H9 (cell line): ENCODE measurements at regions not wholly inside any gene's neighbourhood (a gene's known extent, or its start where the extent isn't known, plus 50 kb on each side); places are given as distances from the start of the nearest gene placed in this dataset.
A peak's percentile ranks its signal among the peaks of the same experiment; 100 is the strongest.

Experiments
- DNase-seq: peaks from one replicate; pipeline ENCODE4 v3.0.0-alpha.2; 2017
- H2AFZ ChIP-seq: one replicate; pipeline ENCODE4 v1.6.1; 2013; ENCODE audit warnings: mild to moderate bottlenecking, low read length, control low read depth, moderate library complexity
- H2AK5ac ChIP-seq: 2 replicates; pipeline ENCODE4 v1.6.1; 2013; ENCODE audit warnings: low read length, control low read depth, mixed read lengths; ENCODE audit not compliant: insufficient read length
- H2BK120ac ChIP-seq: one replicate; pipeline ENCODE4 v1.6.1; 2013; ENCODE audit warnings: low read depth, mild to moderate bottlenecking, low read length, control low read depth, inconsistent platforms; ENCODE audit not compliant: poor library complexity, severe bottlenecking
- H2BK12ac ChIP-seq: 2 replicates; pipeline ENCODE4 v1.6.1; 2013; ENCODE audit warnings: low read length, control low read depth, mixed read lengths, low read depth; ENCODE audit not compliant: insufficient read length
- H2BK15ac ChIP-seq: 2 replicates; pipeline ENCODE4 v1.6.1; 2013; ENCODE audit warnings: low read depth, low read length, control low read depth
- H2BK20ac ChIP-seq: one replicate; pipeline ENCODE4 v1.6.1; 2013; ENCODE audit warnings: low read depth, mild to moderate bottlenecking, low read length, control low read depth, inconsistent platforms; ENCODE audit not compliant: poor library complexity, severe bottlenecking
- H2BK5ac ChIP-seq: 2 replicates; pipeline ENCODE4 v1.6.1; 2013; ENCODE audit warnings: low read length, control low read depth, mixed read lengths; ENCODE audit not compliant: insufficient read length
- H3K14ac ChIP-seq: 2 replicates; pipeline ENCODE4 v1.6.1; 2013; ENCODE audit warnings: low read length, control low read depth; ENCODE audit not compliant: insufficient read depth
- H3K18ac ChIP-seq: 2 replicates; pipeline ENCODE4 v1.6.1; 2013; ENCODE audit warnings: low read depth, mild to moderate bottlenecking, mixed read lengths, low read length, control low read depth; ENCODE audit not compliant: insufficient read length
- H3K23ac ChIP-seq: 2 replicates; pipeline ENCODE4 v1.6.1; 2013; ENCODE audit warnings: low read length, control low read depth, mixed read lengths, low read depth; ENCODE audit not compliant: insufficient read length
- H3K23me2 ChIP-seq: 2 replicates; pipeline ENCODE4 v1.6.1; 2013; ENCODE audit warnings: low read depth, mild to moderate bottlenecking, mixed read lengths, low read length, control low read depth; ENCODE audit not compliant: insufficient read length, poor library complexity, severe bottlenecking
- H3K27ac ChIP-seq: 2 replicates; pipeline ENCODE4 v1.5.1; 2013; ENCODE audit warnings: low read length, control low read depth, mixed read lengths, low read depth; ENCODE audit not compliant: insufficient read length
- H3K27me3 ChIP-seq: 2 replicates; pipeline ENCODE4 v1.6.1; 2013; ENCODE audit warnings: low read length, control low read depth, inconsistent platforms; ENCODE audit not compliant: insufficient read depth
- H3K4ac ChIP-seq: 2 replicates; pipeline ENCODE4 v1.6.1; 2013; ENCODE audit warnings: low read depth, mild to moderate bottlenecking, control low read depth, inconsistent platforms, low read length, moderate library complexity
- H3K4me1 ChIP-seq: 2 replicates; pipeline ENCODE4 v1.6.1; 2013; ENCODE audit warnings: low read length, control low read depth, inconsistent platforms; ENCODE audit not compliant: insufficient read depth
- H3K4me2 ChIP-seq: 2 replicates; pipeline ENCODE4 v1.6.1; 2013; ENCODE audit warnings: low read length, control low read depth, mixed read lengths; ENCODE audit not compliant: insufficient read length, insufficient read depth
- H3K56ac ChIP-seq: 2 replicates; pipeline ENCODE4 v1.6.1; 2013; ENCODE audit warnings: low read depth, mild to moderate bottlenecking, mixed read lengths, low read length, control low read depth; ENCODE audit not compliant: insufficient read length
- H3K79me1 ChIP-seq: 2 replicates; pipeline ENCODE4 v1.6.1; 2013; ENCODE audit warnings: low read depth, mild to moderate bottlenecking, moderate library complexity, low read length, control low read depth, inconsistent platforms; ENCODE audit not compliant: insufficient read depth, poor library complexity, severe bottlenecking
- H3K79me2 ChIP-seq: 2 replicates; pipeline ENCODE4 v1.6.1; 2013; ENCODE audit warnings: low read length, control low read depth, inconsistent platforms; ENCODE audit not compliant: insufficient read depth
- H3K9ac ChIP-seq: 2 replicates; pipeline ENCODE4 v1.6.1; 2013; ENCODE audit warnings: low read length, control low read depth, mixed read lengths; ENCODE audit not compliant: insufficient read length; ENCODE audit errors: extremely low read depth
- H3K9me3 ChIP-seq: one replicate; pipeline ENCODE4 v1.6.1; 2013; ENCODE audit warnings: low read depth, low read length, inconsistent platforms; ENCODE audit not compliant: control insufficient read depth
- H3T11ph ChIP-seq: one replicate; pipeline ENCODE4 v1.6.1; 2013; ENCODE audit warnings: mild to moderate bottlenecking, low read length, control low read depth, inconsistent platforms
- H4K20me1 ChIP-seq: one replicate; pipeline ENCODE4 v1.6.1; 2013; ENCODE audit not compliant: control insufficient read depth, insufficient read length, insufficient read depth
- H4K5ac ChIP-seq: 2 replicates; pipeline ENCODE4 v1.6.1; 2013; ENCODE audit warnings: low read depth, mild to moderate bottlenecking, mixed read lengths, low read length, control low read depth; ENCODE audit not compliant: insufficient read length
- H4K8ac ChIP-seq: replicated peaks from 2 replicates; pipeline ENCODE4 v1.6.1; 2013; ENCODE audit warnings: low read length, control low read depth, mixed read lengths, low read depth; ENCODE audit not compliant: insufficient read length
- H4K91ac ChIP-seq: 2 replicates; pipeline ENCODE4 v1.6.1; 2013; ENCODE audit warnings: low read depth, mild to moderate bottlenecking, moderate library complexity, mixed read lengths, low read length, control low read depth; ENCODE audit not compliant: insufficient read length
- H3K27ac Mint-ChIP-seq, 3 experiments: 2 replicates in 2 of 3; 3 replicates in 1 of 3; pipeline ENCODE4 v1.8.0; 2020 to 2021; ENCODE audit warnings: mixed read lengths in 3 of 3, mild to moderate bottlenecking in 1 of 3, moderate library complexity in 1 of 3
- H3K27me3 Mint-ChIP-seq: 2 replicates; pipeline ENCODE4 v1.8.0; 2021; ENCODE audit warnings: low read depth, mild to moderate bottlenecking, moderate library complexity, mixed read lengths
- H3K36me3 Mint-ChIP-seq, 3 experiments: 2 replicates in 2 of 3; 3 replicates in 1 of 3; pipeline ENCODE4 v1.8.0; 2020 to 2021; ENCODE audit warnings: low read depth in 3 of 3, mixed read lengths in 3 of 3; ENCODE audit not compliant: insufficient read depth in 1 of 3
- H3K4me1 Mint-ChIP-seq, 2 experiments: 2 replicates each; pipeline ENCODE4 v1.8.0; 2020; ENCODE audit warnings: mixed read lengths in 2 of 2
- H3K4me3 Mint-ChIP-seq, 2 experiments: 2 replicates in 1 of 2; 3 replicates in 1 of 2; pipeline ENCODE4 v1.8.0; 2020 to 2021; ENCODE audit warnings: mild to moderate bottlenecking in 2 of 2, mixed read lengths in 2 of 2, moderate library complexity in 1 of 2
- H3K9me3 Mint-ChIP-seq, 2 experiments: 2 replicates in 1 of 2; 3 replicates in 1 of 2; pipeline ENCODE4 v1.8.0; 2020; ENCODE audit warnings: mild to moderate bottlenecking in 2 of 2, mixed read lengths in 2 of 2, moderate library complexity in 1 of 2
- CTCF ChIP-seq: fragments of 200-600 bp; sonication (generic); conservative IDR thresholded peaks from 3 replicates; pipeline ENCODE4 v1.8.0; 2021; ENCODE audit warnings: antibody characterized with exemption, mild to moderate bottlenecking
- WGBS: extraction: QIAGEN DNeasy Blood & Tissue Kit; methylation state at CpG from one replicate; pipeline ENCODE4 v1.1.7; 2013; ENCODE audit warnings: missing lambda C conversion rate, low lambda C conversion rate, mixed read lengths; ENCODE audit not compliant: insufficient read length; ENCODE audit errors: extremely low coverage; 5-methylcytosine and 5-hydroxymethylcytosine counted together

GRCh38 chr7:84780158-84781124 is 406.4 kb downstream of the SEMA3D start:
- TF ChIP-seq CTCF: no peak
- Histone ChIP-seq H3K4me1 (no peaks in the 10 kb centered on the region), H3K9ac (no peak overlapping the region), H4K20me1 (no peaks in the 10 kb centered on the region), H3K27me3 (no peaks in the 10 kb centered on the region), H3K23me2 (no peaks in the 10 kb centered on the region), H3K79me2 (no peaks in the 10 kb centered on the region), H3K27ac (no peak overlapping the region), H2BK15ac (no peak overlapping the region), H3K56ac (no peak overlapping the region), H3T11ph (no peak overlapping the region), H3K9me3 (no peaks in the 10 kb centered on the region), H4K8ac (no peak overlapping the region), H4K5ac (no peak overlapping the region), H4K91ac (no peak overlapping the region), H3K23ac (no peak overlapping the region), H3K4me2 (no peak overlapping the region), H2BK120ac (no peak overlapping the region), H3K79me1 (no peaks in the 10 kb centered on the region), H3K14ac (no peak overlapping the region), H2AFZ (no peak overlapping the region), H3K18ac (no peak overlapping the region), H2BK20ac (no peak overlapping the region), H2BK5ac (no peak overlapping the region), H2BK12ac (no peak overlapping the region), H3K4ac (no peak overlapping the region), H2AK5ac (no peak overlapping the region)
- no peak for DNase-seq
- WGBS: no CpG with 5 or more reads among the region's 10 CpGs
- no peak overlapping the region for H3K4me3 Mint-ChIP-seq
- peaks cover 5 to 8% of the 10 kb centered on the region in 2 experiments; a peak in 3 of 5 replicates for H3K9me3 Mint-ChIP-seq
- peaks cover 7 to 11% of the 10 kb centered on the region in 2 experiments for H3K4me1 Mint-ChIP-seq
- H3K36me3 Mint-ChIP-seq: peaks cover 0 to 6% (median 4%) of the 10 kb centered on the region in 3 experiments; a peak in 3 of 7 replicates
- no peaks in the 10 kb centered on the region for H3K27me3 Mint-ChIP-seq
- peak overlapping the region in 1 of 3 experiments; percentile 40; a peak in 1 of 7 replicates for H3K27ac Mint-ChIP-seq
